ENCODE measurements at regions not wholly inside any gene's neighbourhood (a gene's known extent, or its start where the extent isn't known, plus 50 kb on each side); places are given as distances from the start of the nearest gene placed in this dataset.

GRCh38 chr15:25241241-25241801, 197.5 kb downstream of the UBE3A start:
- Histone ChIP-seq H4K91ac (ENCODE audit: low read depth, low read length, poor library complexity) (no peak overlapping the region), H3K14ac (ENCODE audit: low read length) (no peak overlapping the region), H2BK120ac (ENCODE audit: low read depth, low read length) (no peak overlapping the region), H3K4ac (ENCODE audit: low read length) (no peak overlapping the region), H3K4me1 (ENCODE audit: control insufficient read depth in 2 of 2, insufficient read depth in 1 of 2, low read depth in 1 of 2, low read length in 2 of 2) (no peaks in the 10 kb centered on the region), H4K8ac (ENCODE audit: low read depth, low read length) (no peak overlapping the region), H3K4me3 (ENCODE audit: low read length in 2 of 2) (peak overlapping the region in 1 of 2 donors; percentile 25), H3K4me2 (ENCODE audit: insufficient read depth, low read length, poor library complexity, severe bottlenecking) (no peak overlapping the region), H2BK5ac (ENCODE audit: low read length) (no peak overlapping the region), H3K36me3 (replicated peaks in 1 of 2; ENCODE audit: control insufficient read depth in 2 of 2, insufficient read depth in 2 of 2, low read length in 2 of 2) (no peaks in the 10 kb centered on the region), H3K79me1 (ENCODE audit: low read depth, low read length) (peaks cover 2% of the 10 kb centered on the region), H2AFZ (ENCODE audit: low read length) (no peak overlapping the region), H2BK15ac (ENCODE audit: low read length) (no peak overlapping the region), H3K27ac (replicated peaks; ENCODE audit: low read length) (no peak overlapping the region), H3K23ac (ENCODE audit: low read depth, low read length, poor library complexity) (no peak overlapping the region), H3K18ac (ENCODE audit: low read length) (peak overlapping the region; percentile 8), H3K9me3 (replicated peaks in 1 of 2; ENCODE audit: control insufficient read depth in 2 of 2, insufficient read depth in 1 of 2, low read depth in 1 of 2, low read length in 2 of 2) (peaks cover 3 to 47% of the 10 kb centered on the region in 2 donors), H2BK12ac (ENCODE audit: low read length) (no peak overlapping the region), H2AK5ac (ENCODE audit: low read depth, low read length) (no peak overlapping the region), H3K27me3 (ENCODE audit: control insufficient read depth in 3 of 3, insufficient read depth in 3 of 3, low read depth in 1 of 3, low read length in 3 of 3) (no peaks in the 10 kb centered on the region), H3K9ac (ENCODE audit: low read depth, low read length, poor library complexity) (no peak overlapping the region)
- no peak for DNase-seq (ENCODE audit: low spot score)
- WGBS, 2 donors (ENCODE audit: extremely low coverage in 2 of 2, insufficient read length in 2 of 2, insufficient replicate concordance in 1 of 2), result no CpG with 5 or more reads among the region's 12 CpGs

- H3K18ac ChIP-seq (ENCODE audit: low read length), result no peak overlapping the region
- no peak overlapping the region for H3K27ac ChIP-seq (replicated peaks; ENCODE audit: low read length)
- no peak overlapping the region for H2BK5ac ChIP-seq (ENCODE audit: low read length)
- DNase-seq (ENCODE audit: low spot score), result no peak
- H3K4me3 ChIP-seq (ENCODE audit: low read length in 2 of 2), result no peak overlapping the region
- H2BK12ac ChIP-seq (ENCODE audit: low read length), result no peak overlapping the region
- no peak overlapping the region for H2AFZ ChIP-seq (ENCODE audit: low read length)
- no peaks in the 10 kb centered on the region for H3K27me3 ChIP-seq (ENCODE audit: control insufficient read depth in 3 of 3, insufficient read depth in 3 of 3, low read depth in 1 of 3, low read length in 3 of 3)
- no peaks in the 10 kb centered on the region for H3K36me3 ChIP-seq (replicated peaks in 1 of 2; ENCODE audit: control insufficient read depth in 2 of 2, insufficient read depth in 2 of 2, low read length in 2 of 2)
- H3K9ac ChIP-seq (ENCODE audit: low read depth, low read length, poor library complexity), result no peak overlapping the region
- H3K14ac ChIP-seq (ENCODE audit: low read length), result no peak overlapping the region
- H3K4me1 ChIP-seq (ENCODE audit: control insufficient read depth in 2 of 2, insufficient read depth in 1 of 2, low read depth in 1 of 2, low read length in 2 of 2), result no peaks in the 10 kb centered on the region
- H3K4me2 ChIP-seq (ENCODE audit: insufficient read depth, low read length, poor library complexity, severe bottlenecking), result no peak overlapping the region
- H4K91ac ChIP-seq (ENCODE audit: low read depth, low read length, poor library complexity), result no peak overlapping the region
- H3K9me3 ChIP-seq (replicated peaks in 1 of 2; ENCODE audit: control insufficient read depth in 2 of 2, insufficient read depth in 1 of 2, low read depth in 1 of 2, low read length in 2 of 2), result peaks cover 4 to 42% of the 10 kb centered on the region in 2 donors
- no peak overlapping the region for H3K4ac ChIP-seq (ENCODE audit: low read length)
- no peak overlapping the region for H3K23ac ChIP-seq (ENCODE audit: low read depth, low read length, poor library complexity)
- no peak overlapping the region for H2BK120ac ChIP-seq (ENCODE audit: low read depth, low read length)
- H2BK15ac ChIP-seq (ENCODE audit: low read length), result no peak overlapping the region
- no CpG with 5 or more reads among the region's 10 CpGs for WGBS, 2 donors (ENCODE audit: extremely low coverage in 2 of 2, insufficient read length in 2 of 2, insufficient replicate concordance in 1 of 2)
- no peak overlapping the region for H2AK5ac ChIP-seq (ENCODE audit: low read depth, low read length)
- no peaks in the 10 kb centered on the region for H3K79me1 ChIP-seq (ENCODE audit: low read depth, low read length)
- H4K8ac ChIP-seq (ENCODE audit: low read depth, low read length), result no peak overlapping the region
These were observed 196.5 kb downstream of the UBE3A start for GRCh38 chr15:25242166-25242879.

DNA sequence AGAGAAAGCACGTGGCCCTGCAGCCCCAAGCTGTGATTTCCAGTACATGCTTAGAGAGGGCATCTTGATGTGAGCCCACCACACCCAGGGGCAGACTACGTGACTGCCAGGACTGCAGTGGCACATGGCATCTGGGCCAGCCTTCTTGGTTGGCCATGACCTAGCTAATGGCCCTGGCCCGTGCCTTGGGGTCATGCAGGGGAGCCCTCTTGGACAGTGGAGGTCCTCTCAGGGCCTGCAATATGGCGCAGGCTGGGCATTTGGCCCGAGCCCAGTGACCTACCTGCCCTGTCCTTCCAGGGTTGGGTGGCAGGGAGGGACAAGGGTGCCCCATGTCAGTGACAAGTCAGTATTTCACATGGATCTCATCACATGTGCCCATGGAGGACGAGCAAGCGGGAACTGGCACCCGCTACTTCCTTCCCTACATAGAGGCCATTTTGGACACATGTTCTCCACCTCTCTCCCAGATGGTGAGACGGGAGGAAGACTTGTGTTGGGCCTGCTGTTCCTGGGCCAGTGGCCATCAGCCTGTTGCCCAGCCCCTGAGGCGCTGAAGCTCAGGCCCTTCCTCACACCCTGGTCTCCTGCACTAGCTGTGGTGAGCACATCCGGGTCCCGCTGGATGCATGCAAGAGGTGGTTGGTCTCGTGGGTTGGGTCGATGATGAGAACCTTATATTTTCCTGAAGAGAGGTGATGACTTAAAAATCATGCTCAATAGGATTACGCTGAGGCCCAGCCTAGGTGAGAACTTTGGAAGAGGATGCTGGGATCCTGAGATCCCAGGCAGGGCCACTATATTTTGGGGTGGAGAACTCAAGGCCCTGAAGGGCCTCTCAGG, 195.6 kb downstream of the UBE3A start:
- Histone ChIP-seq H2AK5ac (ENCODE audit: low read depth, low read length) (no peak overlapping the region), H2BK120ac (ENCODE audit: low read depth, low read length) (no peak overlapping the region), H2BK12ac (ENCODE audit: low read length) (no peak overlapping the region), H2BK15ac (ENCODE audit: low read length) (no peak overlapping the region), H3K4me2 (ENCODE audit: insufficient read depth, low read length, poor library complexity, severe bottlenecking) (no peak overlapping the region), H3K4me1 (ENCODE audit: control insufficient read depth in 2 of 2, insufficient read depth in 1 of 2, low read depth in 1 of 2, low read length in 2 of 2) (no peaks in the 10 kb centered on the region), H3K23ac (ENCODE audit: low read depth, low read length, poor library complexity) (peak overlapping the region; percentile 31), H3K9ac (ENCODE audit: low read depth, low read length, poor library complexity) (no peak overlapping the region), H4K8ac (ENCODE audit: low read depth, low read length) (peak overlapping the region; percentile 65), H3K14ac (ENCODE audit: low read length) (peak overlapping the region; percentile 89), H2BK5ac (ENCODE audit: low read length) (no peak overlapping the region), H4K91ac (ENCODE audit: low read depth, low read length, poor library complexity) (no peak overlapping the region), H3K9me3 (replicated peaks in 1 of 2; ENCODE audit: control insufficient read depth in 2 of 2, insufficient read depth in 1 of 2, low read depth in 1 of 2, low read length in 2 of 2) (peaks cover 4 to 36% of the 10 kb centered on the region in 2 donors), H3K27ac (replicated peaks; ENCODE audit: low read length) (no peak overlapping the region), H2AFZ (ENCODE audit: low read length) (no peak overlapping the region), H3K18ac (ENCODE audit: low read length) (no peak overlapping the region), H3K79me1 (ENCODE audit: low read depth, low read length) (no peaks in the 10 kb centered on the region), H3K36me3 (replicated peaks in 1 of 2; ENCODE audit: control insufficient read depth in 2 of 2, insufficient read depth in 2 of 2, low read length in 2 of 2) (no peaks in the 10 kb centered on the region), H3K4ac (ENCODE audit: low read length) (no peak overlapping the region), H3K27me3 (ENCODE audit: control insufficient read depth in 3 of 3, insufficient read depth in 3 of 3, low read depth in 1 of 3, low read length in 3 of 3) (no peaks in the 10 kb centered on the region), H3K4me3 (ENCODE audit: low read length in 2 of 2) (peak overlapping the region in 1 of 2 donors; percentile 56)
- no peak for DNase-seq (ENCODE audit: low spot score)
- no CpG with 5 or more reads among the region's 15 CpGs for WGBS, 2 donors (ENCODE audit: extremely low coverage in 2 of 2, insufficient read length in 2 of 2, insufficient replicate concordance in 1 of 2)

DNA sequence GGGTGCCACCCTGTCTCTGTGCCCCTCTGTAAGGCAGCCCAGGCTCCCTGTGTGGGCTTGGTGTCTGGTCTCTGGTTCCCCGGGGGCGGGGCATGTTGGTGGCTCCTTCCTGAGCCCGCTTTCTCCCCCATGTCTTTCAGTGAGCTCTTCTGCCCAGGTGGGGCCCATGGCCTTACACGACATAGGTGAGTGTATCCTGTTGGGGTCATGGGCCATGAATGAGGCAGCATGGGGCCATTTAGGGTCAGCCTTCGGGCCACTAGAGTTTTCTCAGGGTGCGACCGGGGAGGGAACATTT, 195.1 kb downstream of the UBE3A start:
- Histone ChIP-seq H4K8ac (ENCODE audit: low read depth, low read length) (no peak overlapping the region), H3K4ac (ENCODE audit: low read length) (no peak overlapping the region), H3K9me3 (replicated peaks in 1 of 2; ENCODE audit: control insufficient read depth in 2 of 2, insufficient read depth in 1 of 2, low read depth in 1 of 2, low read length in 2 of 2) (peaks cover 4 to 33% of the 10 kb centered on the region in 2 donors), H3K23ac (ENCODE audit: low read depth, low read length, poor library complexity) (no peak overlapping the region), H3K4me1 (ENCODE audit: control insufficient read depth in 2 of 2, insufficient read depth in 1 of 2, low read depth in 1 of 2, low read length in 2 of 2) (no peaks in the 10 kb centered on the region), H2BK120ac (ENCODE audit: low read depth, low read length) (no peak overlapping the region), H3K27me3 (ENCODE audit: control insufficient read depth in 3 of 3, insufficient read depth in 3 of 3, low read depth in 1 of 3, low read length in 3 of 3) (no peaks in the 10 kb centered on the region), H3K36me3 (replicated peaks in 1 of 2; ENCODE audit: control insufficient read depth in 2 of 2, insufficient read depth in 2 of 2, low read length in 2 of 2) (no peaks in the 10 kb centered on the region), H3K79me1 (ENCODE audit: low read depth, low read length) (no peaks in the 10 kb centered on the region), H3K4me3 (ENCODE audit: low read length in 2 of 2) (no peak overlapping the region), H2BK12ac (ENCODE audit: low read length) (no peak overlapping the region), H2AK5ac (ENCODE audit: low read depth, low read length) (no peak overlapping the region), H2BK15ac (ENCODE audit: low read length) (no peak overlapping the region), H3K4me2 (ENCODE audit: insufficient read depth, low read length, poor library complexity, severe bottlenecking) (no peak overlapping the region), H2AFZ (ENCODE audit: low read length) (no peak overlapping the region), H3K27ac (replicated peaks; ENCODE audit: low read length) (no peak overlapping the region), H2BK5ac (ENCODE audit: low read length) (no peak overlapping the region), H3K18ac (ENCODE audit: low read length) (no peak overlapping the region), H3K14ac (ENCODE audit: low read length) (no peak overlapping the region), H4K91ac (ENCODE audit: low read depth, low read length, poor library complexity) (no peak overlapping the region), H3K9ac (ENCODE audit: low read depth, low read length, poor library complexity) (no peak overlapping the region)
- WGBS, 2 donors (ENCODE audit: extremely low coverage in 2 of 2, insufficient read length in 2 of 2, insufficient replicate concordance in 1 of 2), result no CpG with 5 or more reads among the region's 7 CpGs
- no peak for DNase-seq (ENCODE audit: low spot score)
